ENCODE measurements at regions not wholly inside any gene's neighbourhood (a gene's known extent, or its start where the extent isn't known, plus 50 kb on each side); places are given as distances from the start of the nearest gene placed in this dataset.
"Not testable (repeated sequence)": the region's sequence is repeated elsewhere in the genome, so short reads cannot be mapped to it uniquely, and the experiment has no call there.

DNA sequence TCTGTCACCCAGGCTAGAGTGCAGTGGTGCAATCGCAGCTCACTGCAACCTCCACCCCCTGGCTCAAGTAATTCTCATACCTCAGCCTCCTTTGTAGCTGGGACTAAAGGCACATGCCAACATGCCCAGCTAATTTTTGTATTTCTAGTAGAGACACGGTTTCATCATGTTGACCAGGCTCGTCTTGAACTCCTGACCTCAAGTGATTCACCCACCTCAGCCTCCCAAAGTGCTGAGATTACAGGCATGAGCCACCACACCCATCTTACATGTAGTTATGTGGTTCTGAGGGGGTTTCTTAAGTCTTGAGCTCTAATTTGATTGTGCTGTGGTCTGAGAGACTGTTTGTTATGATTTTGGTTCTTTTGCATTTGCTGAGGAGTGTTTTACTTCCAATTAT is 57.3 kb upstream of the USP15 start:
- not testable (repeated sequence) for DNase-seq

GRCh38 chr12:62205346-62205745 is 54.9 kb upstream of the USP15 start:
- no peak for DNase-seq

GRCh38 chr12:62207248-62207647 is 53.0 kb upstream of the USP15 start:
- DNase-seq: no peak

All from left kidney (tissue), 1 donor.